ENCODE measurements at regions not wholly inside any gene's neighbourhood (a gene's known extent, or its start where the extent isn't known, plus 50 kb on each side); places are given as distances from the start of the nearest gene placed in this dataset.

DNA sequence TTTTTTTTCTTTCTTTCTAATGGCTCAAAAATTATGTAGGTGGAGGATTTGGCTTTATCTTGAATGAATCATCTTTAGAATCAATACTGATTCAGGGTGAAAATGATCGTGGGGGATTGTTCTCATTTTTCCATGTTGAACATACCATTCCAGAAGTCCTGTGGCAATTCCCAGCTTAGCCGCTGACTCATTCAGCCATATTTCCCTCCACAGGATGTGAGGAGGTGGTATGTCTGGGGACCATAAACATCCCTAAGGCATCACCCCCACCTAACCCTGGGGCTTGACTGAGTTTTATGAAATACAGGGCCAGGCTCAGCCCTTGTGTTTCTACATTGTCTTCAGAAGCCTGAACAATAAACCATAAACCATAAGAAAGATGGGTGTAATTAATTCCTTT is 92.7 kb upstream of the FN1 start:
- TF ChIP-seq, protein P1, sequence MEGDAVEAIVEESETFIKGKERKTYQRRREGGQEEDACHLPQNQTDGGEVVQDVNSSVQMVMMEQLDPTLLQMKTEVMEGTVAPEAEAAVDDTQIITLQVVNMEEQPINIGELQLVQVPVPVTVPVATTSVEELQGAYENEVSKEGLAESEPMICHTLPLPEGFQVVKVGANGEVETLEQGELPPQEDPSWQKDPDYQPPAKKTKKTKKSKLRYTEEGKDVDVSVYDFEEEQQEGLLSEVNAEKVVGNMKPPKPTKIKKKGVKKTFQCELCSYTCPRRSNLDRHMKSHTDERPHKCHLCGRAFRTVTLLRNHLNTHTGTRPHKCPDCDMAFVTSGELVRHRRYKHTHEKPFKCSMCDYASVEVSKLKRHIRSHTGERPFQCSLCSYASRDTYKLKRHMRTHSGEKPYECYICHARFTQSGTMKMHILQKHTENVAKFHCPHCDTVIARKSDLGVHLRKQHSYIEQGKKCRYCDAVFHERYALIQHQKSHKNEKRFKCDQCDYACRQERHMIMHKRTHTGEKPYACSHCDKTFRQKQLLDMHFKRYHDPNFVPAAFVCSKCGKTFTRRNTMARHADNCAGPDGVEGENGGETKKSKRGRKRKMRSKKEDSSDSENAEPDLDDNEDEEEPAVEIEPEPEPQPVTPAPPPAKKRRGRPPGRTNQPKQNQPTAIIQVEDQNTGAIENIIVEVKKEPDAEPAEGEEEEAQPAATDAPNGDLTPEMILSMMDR (IDR thresholded peaks at IDR 0.05), result no peak
- TF ChIP-seq POLR2A (IDR thresholded peaks at IDR 0.05), result no peak
